Suprapubic skin (tissue), 4 donors: ENCODE measurements at regions not wholly inside any gene's neighbourhood (a gene's known extent, or its start where the extent isn't known, plus 50 kb on each side); places are given as distances from the start of the nearest gene placed in this dataset.

Experiments used
- DNase-seq, 2 donors: peaks; one replicate each; pipeline ENCODE4 v3.0.0-alpha.2; 2019; ENCODE audit warnings: low spot score in 2 of 2
- H3K27ac ChIP-seq: fragments of 200-600 bp; sonication (generic); one replicate; pipeline ENCODE4 v1.5.1; 2019
- H3K27me3 ChIP-seq: fragments of 200-600 bp; sonication (generic); one replicate; pipeline ENCODE4 v1.5.1; 2019
- H3K36me3 ChIP-seq: fragments of 200-600 bp; sonication (generic); one replicate; pipeline ENCODE4 v1.5.1; 2019
- H3K4me1 ChIP-seq: fragments of 200-600 bp; sonication (generic); one replicate; pipeline ENCODE4 v1.5.1; 2019
- H3K4me3 ChIP-seq: fragments of 200-600 bp; sonication (generic); one replicate; pipeline ENCODE4 v1.5.1; 2019; ENCODE audit warnings: mild to moderate bottlenecking
- H3K9me3 ChIP-seq: fragments of 200-600 bp; sonication (generic); one replicate; pipeline ENCODE4 v1.5.1; 2019
- EP300 ChIP-seq: sonication (generic); formaldehyde crosslinking; IDR thresholded peaks from one replicate; pipeline ENCODE4 v1.6.1; 2017; ENCODE audit warnings: antibody characterized with exemption
- POLR2A ChIP-seq, 2 donors: fragments of 450-650 bp; IDR thresholded peaks; one replicate each; pipeline ENCODE4 v1.6.1; 2017; ENCODE audit warnings: antibody characterized with exemption in 2 of 2, mild to moderate bottlenecking in 2 of 2, moderate library complexity in 2 of 2
- POLR2AphosphoS5 ChIP-seq, 3 donors: sonication (generic); formaldehyde crosslinking; IDR thresholded peaks; one replicate each; pipeline ENCODE4 v1.6.1; 2017; ENCODE audit warnings: antibody characterized with exemption in 3 of 3
- WGBS: methylation state at CpG from one replicate; pipeline ENCODE4 v1.1.5; 2018; 5-methylcytosine and 5-hydroxymethylcytosine counted together
- TF ChIP-seq, protein P1 (sequence below), 2 donors: fragments of 200-600 bp in 1 of 2; fragments of 450-650 bp in 1 of 2; sonication (generic) in 1 of 2; IDR thresholded peaks; one replicate each; pipeline ENCODE4 v1.5.1; 2016 to 2019; ENCODE audit warnings: antibody characterized with exemption in 2 of 2, mild to moderate bottlenecking in 1 of 2, moderate library complexity in 1 of 2

DNA sequence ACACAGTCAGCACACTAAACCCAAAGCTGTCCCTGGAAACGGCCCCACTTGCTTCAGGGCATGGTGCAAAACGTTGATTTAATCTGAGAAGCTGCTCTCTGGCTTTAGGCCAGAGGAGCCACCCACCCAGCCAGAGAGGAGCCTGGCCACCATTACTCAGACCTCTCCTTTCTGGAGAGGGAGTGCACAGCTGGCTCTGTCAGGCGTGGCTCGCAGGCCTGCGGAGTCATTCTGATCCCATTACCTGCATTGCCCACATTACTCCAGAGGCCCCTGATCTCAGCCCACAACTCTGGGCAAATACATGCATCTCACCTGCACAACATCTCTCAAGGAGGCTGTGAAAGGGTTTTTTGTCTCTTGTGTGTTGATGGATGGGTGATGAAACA lies 370.0 kb upstream of the IGFBP3 start:
- DNase-seq, result no peak
- no peak for TF ChIP-seq POLR2A (IDR thresholded peaks at IDR 0.05)
- TF ChIP-seq, protein P1, sequence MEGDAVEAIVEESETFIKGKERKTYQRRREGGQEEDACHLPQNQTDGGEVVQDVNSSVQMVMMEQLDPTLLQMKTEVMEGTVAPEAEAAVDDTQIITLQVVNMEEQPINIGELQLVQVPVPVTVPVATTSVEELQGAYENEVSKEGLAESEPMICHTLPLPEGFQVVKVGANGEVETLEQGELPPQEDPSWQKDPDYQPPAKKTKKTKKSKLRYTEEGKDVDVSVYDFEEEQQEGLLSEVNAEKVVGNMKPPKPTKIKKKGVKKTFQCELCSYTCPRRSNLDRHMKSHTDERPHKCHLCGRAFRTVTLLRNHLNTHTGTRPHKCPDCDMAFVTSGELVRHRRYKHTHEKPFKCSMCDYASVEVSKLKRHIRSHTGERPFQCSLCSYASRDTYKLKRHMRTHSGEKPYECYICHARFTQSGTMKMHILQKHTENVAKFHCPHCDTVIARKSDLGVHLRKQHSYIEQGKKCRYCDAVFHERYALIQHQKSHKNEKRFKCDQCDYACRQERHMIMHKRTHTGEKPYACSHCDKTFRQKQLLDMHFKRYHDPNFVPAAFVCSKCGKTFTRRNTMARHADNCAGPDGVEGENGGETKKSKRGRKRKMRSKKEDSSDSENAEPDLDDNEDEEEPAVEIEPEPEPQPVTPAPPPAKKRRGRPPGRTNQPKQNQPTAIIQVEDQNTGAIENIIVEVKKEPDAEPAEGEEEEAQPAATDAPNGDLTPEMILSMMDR (IDR thresholded peaks at IDR 0.05), result no peak
- TF ChIP-seq EP300, result no peak
- TF ChIP-seq POLR2AphosphoS5 (IDR thresholded peaks at IDR 0.05), result no peak
- 43% methylated on average over 5 of the region's 5 CpGs for WGBS
- Histone ChIP-seq H3K4me3 (no peak overlapping the region), H3K27ac (peak overlapping the region; percentile 69), H3K27me3 (no peaks in the 10 kb centered on the region), H3K9me3 (no peaks in the 10 kb centered on the region), H3K36me3 (no peaks in the 10 kb centered on the region), H3K4me1 (peaks cover 36% of the 10 kb centered on the region)

DNA sequence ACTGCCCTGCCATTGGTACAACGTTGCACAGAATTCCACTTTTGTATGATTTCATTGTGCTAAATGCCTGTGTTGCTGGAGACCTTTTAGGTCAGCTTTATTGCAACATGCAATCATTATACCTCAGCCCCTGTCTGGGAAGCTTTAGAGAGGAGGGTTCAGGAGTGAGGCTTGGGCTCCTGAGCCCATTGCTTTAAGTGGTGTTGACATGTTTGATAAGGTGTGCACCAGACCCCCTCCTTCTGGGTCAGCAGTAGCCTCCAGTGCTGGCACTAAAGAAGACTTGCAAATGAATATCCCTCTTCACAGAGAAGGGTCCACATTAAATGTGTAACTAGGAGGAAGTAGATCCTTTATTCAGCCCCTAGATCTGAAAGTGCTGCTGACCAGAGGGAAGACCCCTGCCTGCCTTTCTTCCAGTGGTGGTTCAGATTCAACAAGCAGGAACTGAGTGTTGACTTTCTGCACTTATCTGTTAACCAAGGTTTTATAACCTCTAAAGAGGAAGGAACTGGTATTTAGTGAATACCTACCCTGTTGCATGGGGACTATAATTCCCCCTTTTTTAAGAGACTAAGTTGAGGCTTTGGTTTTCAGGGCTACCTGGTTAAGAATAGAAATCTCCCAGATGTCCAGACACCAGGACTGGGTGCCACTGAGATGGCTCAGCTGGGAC lies 369.4 kb upstream of the IGFBP3 start:
- H3K36me3 ChIP-seq, result no peaks in the 10 kb centered on the region
- no peaks in the 10 kb centered on the region for H3K9me3 ChIP-seq
- DNase-seq, result no peak
- TF ChIP-seq POLR2A (IDR thresholded peaks at IDR 0.05) (no peak), EP300 (no peak), POLR2AphosphoS5 (IDR thresholded peaks at IDR 0.05) (no peak)
- TF ChIP-seq, protein P1 (IDR thresholded peaks at IDR 0.05), result no peak
- peak overlapping the region; percentile 69 for H3K27ac ChIP-seq
- H3K4me1 ChIP-seq, result peaks cover 36% of the 10 kb centered on the region
- 64% methylated on average over 1 of the region's 1 CpG for WGBS
- no peak overlapping the region for H3K4me3 ChIP-seq
- H3K27me3 ChIP-seq, result no peaks in the 10 kb centered on the region

DNA sequence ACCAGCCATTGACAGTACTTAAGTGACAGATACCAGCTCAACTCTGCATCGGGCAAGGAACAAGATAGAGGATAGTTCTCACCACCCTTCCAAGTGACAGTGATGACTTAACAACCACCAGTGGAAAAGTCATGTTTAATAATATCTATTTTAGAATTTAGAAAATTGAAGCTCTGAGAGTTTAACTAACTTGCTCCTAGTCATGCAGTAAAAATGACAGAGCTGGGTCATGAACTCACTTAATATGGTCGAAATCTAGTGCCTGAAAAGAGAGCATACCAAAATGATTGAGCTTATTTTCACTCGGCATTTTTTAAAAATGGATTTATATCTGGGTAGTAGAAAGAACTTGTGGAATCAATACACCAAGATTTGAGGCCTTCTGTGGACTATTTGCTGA lies 367.8 kb upstream of the IGFBP3 start:
- 80% methylated on average over 3 of the region's 3 CpGs for WGBS
- H3K4me1 ChIP-seq, result peaks cover 36% of the 10 kb centered on the region
- TF ChIP-seq POLR2A (IDR thresholded peaks at IDR 0.05) (no peak), EP300 (no peak), POLR2AphosphoS5 (IDR thresholded peaks at IDR 0.05) (no peak)
- TF ChIP-seq, protein P1 (IDR thresholded peaks at IDR 0.05), result no peak

DNA sequence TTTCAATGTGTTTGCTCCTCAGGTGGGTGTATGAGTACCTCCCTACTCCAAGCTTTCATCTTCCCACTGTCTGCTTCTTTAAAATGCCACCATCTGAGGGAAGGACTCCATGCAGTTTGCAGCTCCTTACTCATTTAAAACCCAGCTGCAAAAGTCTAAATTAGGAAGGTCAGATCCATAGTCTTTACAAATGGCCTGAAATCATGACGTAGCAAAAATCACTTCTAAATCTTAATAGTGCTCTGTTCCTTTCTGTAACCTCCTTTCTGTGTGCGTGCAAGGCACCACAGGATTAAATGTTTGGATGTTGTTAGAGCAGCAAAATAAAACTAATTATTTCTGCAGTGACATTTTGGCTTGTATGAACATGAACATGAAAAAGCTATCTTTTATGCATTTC lies 366.9 kb upstream of the IGFBP3 start:
- no peak overlapping the region for H3K27ac ChIP-seq
- 64% methylated on average over 2 of the region's 2 CpGs for WGBS

More for the DNA sequence above, 367.8 kb upstream of the IGFBP3 start:
- H3K27me3 ChIP-seq, result no peaks in the 10 kb centered on the region
- DNase-seq, result no peak
- no peak overlapping the region for H3K27ac ChIP-seq
- H3K4me3 ChIP-seq, result no peak overlapping the region
- H3K36me3 ChIP-seq, result no peaks in the 10 kb centered on the region
- H3K9me3 ChIP-seq, result no peaks in the 10 kb centered on the region

DNA sequence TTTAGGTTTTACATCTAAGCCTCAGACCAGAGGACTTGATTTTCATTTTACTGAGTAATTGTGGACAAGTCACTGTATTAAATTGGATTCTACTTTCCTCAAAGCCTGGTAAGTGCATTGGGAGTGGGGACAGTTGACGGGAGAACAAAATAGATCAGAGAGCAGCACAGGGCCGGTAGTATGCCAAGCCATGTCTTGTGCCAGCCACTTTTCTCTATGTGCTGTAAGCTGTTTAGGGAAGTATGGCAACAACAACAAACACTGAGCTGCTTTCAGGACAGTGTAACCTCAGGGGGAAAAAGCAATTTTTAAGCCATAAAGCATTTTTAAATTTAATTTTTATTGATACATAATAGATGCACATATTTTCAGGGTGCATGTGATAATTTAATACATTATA lies 365.9 kb upstream of the IGFBP3 start:
- Histone ChIP-seq H3K4me3 (no peak overlapping the region), H3K36me3 (no peaks in the 10 kb centered on the region), H3K27ac (no peak overlapping the region), H3K9me3 (no peaks in the 10 kb centered on the region), H3K4me1 (peaks cover 26% of the 10 kb centered on the region), H3K27me3 (no peaks in the 10 kb centered on the region)
- WGBS, result 63% methylated on average over 2 of the region's 2 CpGs
- DNase-seq, result no peak
- TF ChIP-seq POLR2AphosphoS5 (IDR thresholded peaks at IDR 0.05) (no peak), EP300 (no peak), POLR2A (IDR thresholded peaks at IDR 0.05) (no peak)
- TF ChIP-seq, protein P1 (IDR thresholded peaks at IDR 0.05), result no peak

More for the DNA sequence above, 366.9 kb upstream of the IGFBP3 start:
- TF ChIP-seq, protein P1 (IDR thresholded peaks at IDR 0.05), result no peak
- no peak for TF ChIP-seq POLR2AphosphoS5 (IDR thresholded peaks at IDR 0.05)
- no peak for TF ChIP-seq EP300
- no peak for TF ChIP-seq POLR2A (IDR thresholded peaks at IDR 0.05)
- Histone ChIP-seq H3K4me1 (peaks cover 36% of the 10 kb centered on the region), H3K27me3 (no peaks in the 10 kb centered on the region), H3K36me3 (no peaks in the 10 kb centered on the region), H3K9me3 (no peaks in the 10 kb centered on the region), H3K4me3 (no peak overlapping the region)
- no peak for DNase-seq
